CMK (cell line): ENCODE measurements at regions not wholly inside any gene's neighbourhood (a gene's known extent, or its start where the extent isn't known, plus 50 kb on each side); places are given as distances from the start of the nearest gene placed in this dataset.
"Not testable (repeated sequence)": the region's sequence is repeated elsewhere in the genome, so short reads cannot be mapped to it uniquely, and the experiment has no call there.

ENCODE experiments used
- DNase-seq: peaks from one replicate; pipeline ENCODE4 v3.0.0-alpha.2; 2010; ENCODE audit warnings: low read depth

DNA sequence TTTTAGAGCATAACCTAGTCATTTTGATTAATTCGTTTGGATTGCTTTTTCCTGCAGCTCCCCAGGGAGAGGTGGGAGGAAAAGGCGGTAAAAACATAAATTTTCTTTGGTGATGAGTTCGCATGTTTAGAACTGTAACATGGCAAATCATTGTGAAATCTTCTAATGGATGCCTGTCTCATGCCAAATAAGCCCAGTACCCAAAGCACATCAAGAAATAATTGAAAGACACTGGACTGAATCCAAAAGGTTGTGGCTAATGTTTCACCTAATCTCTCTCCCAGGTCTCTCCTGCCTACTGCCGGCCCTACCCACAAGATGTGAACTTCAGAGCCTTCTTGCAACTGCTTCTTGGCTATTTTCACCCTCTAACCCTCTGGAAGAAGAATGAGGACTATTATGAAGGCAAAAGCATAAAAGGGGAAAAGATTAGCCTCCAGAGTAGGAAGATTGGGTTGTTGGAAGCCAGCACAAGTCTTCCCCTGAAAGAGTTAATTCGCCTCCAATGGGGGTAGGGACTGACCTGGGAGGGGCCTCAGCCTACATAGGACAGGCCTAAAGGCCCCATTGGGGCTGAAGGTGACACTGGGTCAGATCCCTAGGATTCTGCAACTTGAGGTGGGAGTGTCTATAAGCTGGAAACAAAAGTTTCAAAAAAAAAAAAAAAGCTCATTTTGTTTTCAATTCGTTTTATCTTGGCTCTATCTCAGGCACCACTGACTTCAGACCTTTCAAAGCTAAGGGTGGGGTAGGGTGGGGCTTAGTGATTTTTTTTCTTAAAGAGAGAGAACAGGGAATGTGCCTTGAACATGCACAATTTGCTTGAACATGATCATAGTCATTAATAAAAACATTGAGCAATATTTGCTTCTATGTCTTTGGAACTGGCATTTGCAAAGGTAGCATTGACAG, 278.6 kb upstream of the KLF3 start:
- DNase-seq = no peak

DNA sequence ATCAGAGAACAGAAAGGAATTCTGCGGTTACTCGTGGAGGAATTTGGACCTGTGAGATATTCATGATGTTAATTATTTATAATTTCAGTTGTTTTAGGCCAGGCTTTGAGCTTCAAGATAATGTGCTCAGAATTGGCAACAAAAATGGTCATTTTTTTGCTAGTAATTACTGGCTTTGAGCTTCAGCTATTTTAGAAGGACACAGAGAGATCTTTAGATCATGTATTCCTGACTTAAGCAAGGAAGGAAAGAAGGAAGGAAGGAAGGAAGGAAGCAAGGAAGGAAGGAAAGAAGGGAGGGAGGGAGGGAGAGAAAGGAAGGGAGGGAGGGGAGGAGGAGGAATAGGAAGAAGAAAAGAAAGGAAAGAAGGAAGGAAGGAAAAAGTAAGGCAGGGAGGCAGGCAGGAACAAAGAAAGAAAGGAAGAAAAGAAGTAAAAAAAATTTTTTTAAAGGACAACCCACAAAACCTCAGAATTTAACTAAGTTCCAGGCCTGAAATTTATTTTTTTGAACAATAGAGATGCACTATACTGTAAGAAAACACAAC, 277.9 kb upstream of the KLF3 start:
- DNase-seq = no peak

DNA sequence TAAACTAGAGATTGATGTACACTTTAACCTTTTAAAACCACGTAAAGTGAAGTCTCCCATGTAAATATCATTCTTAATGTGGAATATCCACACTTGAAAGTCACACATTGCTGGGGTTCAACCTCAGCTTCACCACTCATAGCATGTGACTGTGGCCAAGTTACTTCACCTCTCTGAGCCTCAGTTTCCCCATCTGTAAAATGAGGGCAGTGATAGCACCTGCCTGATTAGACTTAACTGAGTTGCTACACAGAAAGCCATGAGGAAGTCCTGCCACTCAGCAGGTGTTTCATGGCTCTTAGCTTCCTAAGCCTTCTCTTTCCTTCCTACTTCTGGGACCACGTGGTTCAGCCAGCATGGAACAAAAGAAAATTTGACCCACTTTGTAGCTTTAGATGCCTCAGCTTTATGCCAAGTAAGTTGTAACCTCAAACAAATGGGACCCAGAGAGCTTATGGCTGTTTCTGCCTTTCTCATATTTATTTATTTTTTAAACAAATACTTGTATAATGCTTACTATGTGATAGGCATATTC, 277.3 kb upstream of the KLF3 start:
- no peak for DNase-seq

DNA sequence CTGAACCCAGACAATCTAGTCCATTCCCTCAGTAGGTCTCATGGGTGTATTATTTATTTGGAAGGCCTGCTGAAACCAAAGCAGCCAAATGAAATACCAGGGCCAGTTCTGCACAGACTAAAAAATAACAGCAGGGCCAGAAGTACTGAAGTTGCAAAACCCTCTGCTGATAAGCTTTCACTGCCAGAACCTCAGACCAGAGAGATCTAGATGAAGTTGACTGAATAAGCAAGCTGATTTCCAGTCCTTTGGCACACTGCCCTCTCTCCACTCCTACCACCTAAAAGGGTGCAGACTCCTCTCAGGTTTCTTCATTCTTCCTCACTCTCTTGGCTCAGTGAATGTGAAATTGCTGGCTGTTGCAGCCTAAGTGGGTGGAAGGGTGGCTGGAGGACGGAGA, 276.7 kb upstream of the KLF3 start:
- no peak for DNase-seq

DNA sequence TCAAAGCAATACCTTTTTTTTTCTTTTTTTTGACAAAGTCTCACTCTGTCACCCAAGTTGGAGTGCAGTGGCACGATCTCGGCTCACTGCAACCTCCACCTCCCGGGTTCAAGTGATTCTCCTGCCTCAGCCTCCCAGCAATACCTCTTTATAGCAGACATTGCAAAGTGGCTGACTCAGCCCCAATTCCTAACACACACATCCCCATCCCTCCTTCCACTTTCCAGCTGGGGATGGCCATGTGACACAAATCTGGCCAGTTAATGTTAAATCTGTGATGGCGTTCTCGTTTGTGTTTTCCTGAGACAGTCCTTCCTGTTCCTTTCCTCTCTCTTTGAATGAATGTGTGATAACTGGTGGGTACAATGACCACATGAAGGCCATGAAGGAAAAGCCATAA, 276.2 kb upstream of the KLF3 start:
- DNase-seq = no peak

DNA sequence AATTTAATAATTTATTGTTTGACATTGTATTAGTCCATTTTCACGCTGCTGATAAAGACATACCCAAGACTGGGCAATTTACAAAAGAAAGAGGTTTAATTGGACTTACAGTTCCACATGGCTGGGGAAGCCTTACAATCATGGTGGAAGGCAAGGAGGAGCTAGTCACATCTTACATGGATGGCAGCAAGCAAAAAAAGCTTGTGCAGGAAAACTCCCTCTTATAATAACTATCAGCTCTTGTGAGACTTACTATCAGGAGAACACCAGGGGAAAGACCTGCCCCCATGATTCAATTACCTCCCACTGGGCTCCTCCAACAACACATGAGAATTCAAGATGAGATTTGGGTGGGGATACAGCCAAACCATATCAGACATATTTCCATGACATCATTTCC, 275.1 kb upstream of the KLF3 start:
- not testable (repeated sequence) for DNase-seq

DNA sequence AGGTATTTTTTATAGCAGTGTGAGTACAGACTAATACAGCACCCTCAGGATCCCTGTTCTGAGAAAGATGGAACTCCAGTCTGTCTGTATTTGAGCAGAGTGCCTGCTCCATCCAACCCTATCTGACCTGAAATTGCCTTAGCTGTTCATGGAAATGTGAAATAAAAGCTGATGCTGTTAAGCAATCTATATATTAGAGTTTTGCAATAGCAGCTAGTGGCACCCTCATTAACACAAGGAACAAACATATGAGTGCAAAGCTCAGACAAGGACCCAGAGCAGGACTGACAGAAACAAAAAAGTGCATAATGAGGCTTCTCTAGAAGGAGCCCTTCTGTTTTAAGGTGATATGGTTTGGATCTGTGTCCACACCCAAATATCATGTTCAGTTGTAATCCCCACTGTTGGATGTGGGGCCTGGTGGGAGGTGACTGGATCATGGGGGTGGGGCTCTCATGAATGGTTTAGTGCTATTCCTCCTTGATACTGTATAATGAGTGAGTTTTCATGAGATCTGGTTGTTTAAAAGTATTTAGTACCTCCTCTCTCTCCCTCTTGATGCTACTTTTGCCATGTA, 272.9 kb upstream of the KLF3 start:
- no peak for DNase-seq

DNA sequence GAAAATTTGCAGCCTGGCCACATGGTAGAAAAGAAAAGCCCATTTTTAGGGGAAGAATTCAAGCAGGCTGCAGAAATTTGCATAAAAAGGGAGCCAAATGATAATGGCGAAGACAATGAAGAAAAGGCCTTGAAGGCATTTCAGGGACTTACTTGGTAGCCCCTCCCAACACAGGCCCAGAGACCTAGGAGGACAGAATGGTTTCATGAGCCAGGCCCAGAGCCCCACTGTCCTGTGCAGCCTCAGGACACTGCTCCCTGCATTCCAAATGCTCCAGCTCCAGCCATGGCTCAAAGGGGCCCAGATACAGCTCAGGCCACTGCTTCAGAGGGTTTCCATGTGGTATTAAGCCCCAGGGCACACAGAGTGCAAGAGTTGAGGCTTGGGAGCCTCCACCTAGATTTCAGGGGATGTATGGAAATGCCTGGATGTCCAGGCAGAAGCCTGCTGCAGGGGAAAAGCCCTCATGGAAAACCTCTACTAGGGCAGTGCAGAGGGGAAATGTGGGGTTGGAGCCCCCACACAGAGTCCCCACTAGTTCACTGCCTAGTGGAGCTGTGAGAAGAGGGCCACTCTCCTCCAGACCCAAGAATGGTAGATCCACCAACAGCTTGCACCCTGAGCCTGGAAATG, 271.7 kb upstream of the KLF3 start:
- no peak for DNase-seq

DNA sequence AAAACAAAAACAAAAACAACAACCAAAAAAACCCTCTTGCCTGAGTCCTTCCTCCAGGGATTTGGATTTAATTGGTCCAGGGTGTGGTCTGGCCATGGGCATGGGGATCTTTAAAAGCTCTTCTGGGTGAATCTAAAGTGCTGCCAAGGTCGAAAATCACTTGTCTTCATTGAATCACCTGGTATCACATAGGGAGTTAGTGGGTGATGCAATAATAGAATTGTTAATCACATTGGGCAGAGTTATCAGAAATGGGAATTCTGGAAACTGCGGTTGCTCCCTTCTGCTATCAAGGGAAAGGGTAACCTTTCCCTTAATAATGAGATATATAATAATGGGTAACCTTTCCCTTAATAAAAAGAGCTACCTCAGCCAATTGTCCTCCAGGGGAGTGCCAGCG, 267.9 kb upstream of the KLF3 start:
- DNase-seq = no peak

DNA sequence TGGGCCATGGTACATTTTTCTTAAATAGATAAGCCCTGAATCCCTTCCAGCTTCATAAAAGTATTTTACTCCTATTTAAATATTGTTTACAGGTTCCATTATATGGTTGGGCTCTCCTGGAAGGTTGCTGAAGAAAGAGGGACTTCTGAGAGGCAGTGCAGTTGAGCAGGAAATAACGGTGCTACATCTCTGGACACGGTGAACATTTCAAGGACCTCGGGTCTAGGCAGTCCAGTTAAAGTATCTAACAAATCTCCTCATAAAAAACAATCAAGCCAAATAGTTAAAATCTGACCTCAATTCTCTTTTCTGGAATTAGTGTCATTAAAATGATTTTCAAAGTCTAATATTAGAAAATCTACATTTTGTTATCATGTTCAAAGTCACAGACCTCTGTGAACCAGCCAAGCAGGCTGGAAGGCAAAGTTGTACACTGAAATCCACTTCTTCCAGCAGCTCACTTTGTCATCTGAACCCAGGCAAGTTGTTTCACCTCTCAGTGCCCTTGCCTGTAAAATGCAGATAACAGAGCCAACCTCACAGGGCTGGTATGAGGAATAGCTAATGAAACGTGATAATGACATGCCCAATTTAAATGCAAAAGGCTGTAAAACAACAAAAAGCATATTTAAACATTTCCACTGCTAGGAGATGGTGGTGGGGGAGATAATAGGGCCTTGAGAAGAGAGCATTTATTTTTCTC, 267.0 kb upstream of the KLF3 start:
- DNase-seq = no peak

DNA sequence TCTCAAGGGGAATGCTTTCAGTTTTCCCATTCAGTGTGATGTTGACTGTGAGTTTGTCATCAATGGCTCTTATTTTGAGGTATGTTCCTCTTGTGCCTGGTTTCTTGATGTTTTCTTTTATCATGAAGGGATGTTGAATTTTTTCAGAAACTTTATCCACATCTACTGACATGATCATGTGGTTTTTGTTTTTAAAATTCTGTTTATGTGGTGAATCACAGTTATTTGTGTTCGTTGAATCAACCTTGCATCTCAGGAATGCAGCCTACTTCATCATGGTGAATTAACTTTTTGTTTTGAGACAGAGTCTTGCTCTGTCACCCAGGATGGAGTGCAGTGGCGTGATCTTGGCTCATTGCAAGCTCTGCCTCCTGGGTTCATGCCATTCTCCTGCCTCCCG, 263.1 kb upstream of the KLF3 start:
- DNase-seq = no peak

DNA sequence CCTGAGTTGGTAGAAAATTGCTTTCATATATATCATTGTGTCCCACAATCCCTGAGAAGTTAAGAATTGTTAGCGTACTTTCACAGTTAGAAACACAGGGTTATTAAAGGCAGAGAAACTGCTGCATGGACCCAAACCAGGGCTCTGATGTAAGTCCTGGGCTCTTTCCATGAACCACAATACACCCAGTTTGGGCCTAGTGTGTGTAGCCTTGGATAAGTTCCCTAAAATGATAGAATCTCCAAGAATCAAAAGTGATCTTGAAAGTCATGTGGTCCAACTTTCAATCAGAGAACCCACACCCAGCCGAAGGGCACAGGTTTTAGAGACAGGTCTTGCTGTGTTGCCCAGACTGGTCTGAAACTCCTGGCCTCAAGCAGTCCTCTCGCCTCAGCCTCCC, 257.8 kb upstream of the KLF3 start:
- no peak for DNase-seq

DNA sequence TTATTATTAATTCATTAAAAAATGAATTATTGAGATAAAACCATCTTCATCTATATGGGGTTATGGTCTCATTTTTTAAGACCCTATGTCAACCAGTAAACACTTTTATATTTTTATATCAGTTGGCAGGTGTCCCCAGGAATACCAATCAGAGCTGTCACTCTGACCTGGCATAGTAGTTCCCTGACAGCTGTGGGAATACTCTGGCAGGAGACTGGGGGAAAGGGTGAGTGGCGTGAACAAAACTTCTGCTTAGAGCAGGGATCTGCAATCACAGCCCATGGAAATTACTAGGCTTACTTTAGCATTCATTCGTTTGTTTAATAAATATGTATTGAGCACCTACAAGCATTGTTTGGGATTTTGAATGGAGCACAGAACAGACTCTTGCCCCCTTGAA, 254.1 kb upstream of the KLF3 start:
- DNase-seq = no peak

DNA sequence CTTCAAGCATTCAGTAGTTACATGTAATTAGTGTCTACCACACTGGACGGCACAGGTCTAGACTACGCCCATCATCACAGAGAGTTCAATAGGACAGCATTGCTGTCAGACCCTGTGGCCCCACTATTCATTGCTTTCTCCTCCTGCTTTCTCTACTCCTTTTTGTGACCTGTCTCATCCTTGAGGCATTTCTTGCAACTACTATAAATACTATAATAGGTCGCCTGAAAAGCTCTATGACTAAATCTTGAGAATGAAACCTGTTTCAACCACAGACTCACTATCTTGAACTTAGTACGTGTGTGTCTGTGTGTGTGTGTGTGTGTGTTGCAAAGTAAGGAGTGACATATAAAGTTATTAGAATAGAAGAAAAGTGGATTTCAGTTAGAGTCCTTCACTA, 252.9 kb upstream of the KLF3 start:
- no peak for DNase-seq

DNA sequence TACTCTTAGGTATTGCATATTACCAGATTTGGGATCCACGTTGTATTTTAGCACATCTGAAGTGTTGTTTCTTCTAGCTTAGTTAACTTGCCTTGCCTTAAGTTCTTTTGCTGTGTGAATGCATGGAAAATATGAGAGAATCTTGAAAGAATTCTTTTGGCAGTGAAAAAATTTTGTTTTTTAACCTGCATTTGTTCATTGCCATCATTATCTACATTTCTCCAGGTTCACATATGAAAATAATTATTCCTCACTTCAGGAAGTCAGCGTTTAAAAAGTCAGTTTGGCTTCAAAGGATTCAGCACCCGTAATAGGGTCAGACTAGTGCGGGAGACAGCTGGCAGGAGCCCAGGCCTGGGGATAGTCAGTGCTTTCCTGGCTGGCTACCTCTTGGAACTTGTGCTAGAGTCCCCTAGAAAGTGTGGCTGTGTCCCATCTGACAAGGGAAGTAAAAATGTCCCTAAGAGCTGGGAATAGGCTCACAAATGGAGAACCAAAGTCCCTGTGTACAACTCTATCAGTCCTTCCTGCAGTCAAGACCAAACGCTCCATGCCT, 251.9 kb upstream of the KLF3 start:
- no peak for DNase-seq

DNA sequence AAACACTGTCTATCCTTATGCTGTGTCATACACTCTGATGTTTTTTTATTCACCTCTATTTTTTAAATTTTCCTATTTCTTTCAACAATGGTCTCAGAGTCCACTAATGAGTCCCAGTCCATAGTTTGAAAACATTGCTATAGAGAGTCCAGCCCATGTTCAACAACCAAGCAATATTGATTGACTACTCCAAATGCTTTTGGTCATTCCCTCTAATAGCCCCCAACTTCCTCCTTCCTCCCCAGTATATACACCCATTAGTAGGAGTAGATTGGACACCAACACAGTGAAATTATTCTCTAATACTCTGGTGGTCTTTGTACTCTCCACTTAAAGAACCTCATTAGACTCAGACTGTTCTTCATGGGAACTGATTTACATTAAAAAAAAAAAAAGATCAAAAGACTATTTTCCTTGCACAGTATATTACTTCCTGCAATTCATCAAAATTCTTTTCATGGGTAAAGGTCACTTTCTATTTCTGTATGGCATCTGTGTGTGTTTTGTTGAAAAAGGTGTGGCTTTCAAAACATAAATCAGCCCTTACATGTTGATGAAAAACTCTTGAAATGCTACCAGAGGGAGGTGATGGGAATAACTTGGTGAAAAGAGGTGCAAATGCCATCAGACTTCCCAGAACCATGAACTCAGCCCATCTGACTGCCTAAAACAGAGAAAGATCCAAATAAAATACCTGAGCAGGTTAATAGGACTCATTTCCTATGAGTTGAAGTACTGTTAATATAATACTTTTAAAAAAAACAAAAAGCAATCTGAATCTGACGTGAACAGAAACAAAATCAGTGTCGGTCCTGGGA, 250.3 kb upstream of the KLF3 start:
- DNase-seq = no peak

DNA sequence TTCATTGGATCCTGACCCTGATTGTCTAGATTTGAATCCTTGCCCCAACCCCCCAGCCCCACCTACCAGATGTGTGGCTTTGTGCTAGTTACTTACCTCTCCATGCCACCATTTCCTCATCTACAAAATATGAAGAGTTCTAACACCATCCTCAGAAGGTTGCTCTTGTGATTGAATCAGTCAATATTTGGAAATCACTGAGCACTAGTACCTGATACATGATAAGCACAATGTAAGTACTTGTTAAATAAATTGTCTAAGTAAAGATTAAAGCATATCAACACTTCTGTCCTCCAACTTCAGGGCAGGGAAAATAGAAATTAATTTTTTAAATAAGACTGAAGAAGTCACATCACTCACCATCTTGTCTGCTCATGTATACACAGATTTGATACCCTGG, 249.6 kb upstream of the KLF3 start:
- DNase-seq = no peak

DNA sequence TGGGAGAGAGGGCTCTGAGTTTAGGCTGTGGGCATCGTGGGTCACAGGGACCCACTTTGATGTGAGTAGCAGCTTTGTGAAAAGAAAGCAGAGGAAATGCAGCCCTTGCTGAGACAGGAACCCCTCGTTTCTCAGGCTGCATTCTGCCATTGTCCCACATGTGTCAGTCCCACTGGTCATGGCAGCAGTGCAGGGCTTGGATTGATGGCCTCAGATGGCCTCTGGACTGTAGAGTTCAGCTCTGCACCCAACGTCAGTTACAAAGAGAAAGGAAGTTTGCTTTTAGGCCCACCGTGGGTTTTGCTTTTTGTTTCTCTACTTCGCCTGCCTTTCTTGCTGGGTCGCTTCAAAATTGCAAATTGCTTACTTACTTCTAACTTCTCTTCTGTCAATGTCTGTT, 248.3 kb upstream of the KLF3 start:
- DNase-seq = no peak

DNA sequence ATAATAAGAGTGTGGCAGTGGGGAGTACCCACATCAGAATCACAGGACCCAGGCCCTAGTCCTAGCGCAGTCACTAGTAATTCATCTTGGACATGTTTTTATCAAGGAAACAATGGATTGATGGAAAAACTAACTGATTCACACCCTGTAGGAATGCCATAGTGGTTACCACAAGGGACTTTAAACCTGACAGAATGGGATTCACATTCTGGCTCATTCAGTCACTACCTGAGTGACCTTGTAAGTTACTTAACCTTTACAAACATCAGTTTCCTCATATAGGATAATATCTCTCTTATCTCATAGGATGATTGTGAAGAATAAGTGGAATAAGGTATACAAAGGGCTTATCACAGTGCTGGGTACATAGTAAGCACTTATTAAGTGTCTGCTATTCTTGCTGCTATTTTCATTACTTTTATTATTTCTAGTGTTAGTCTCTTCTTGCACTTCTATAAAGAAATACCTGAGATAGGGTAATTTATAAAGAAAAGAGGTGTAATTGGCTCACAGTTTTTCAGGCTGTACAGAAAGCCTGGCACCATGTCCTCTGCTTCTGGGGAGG, 247.5 kb upstream of the KLF3 start:
- DNase-seq = no peak

DNA sequence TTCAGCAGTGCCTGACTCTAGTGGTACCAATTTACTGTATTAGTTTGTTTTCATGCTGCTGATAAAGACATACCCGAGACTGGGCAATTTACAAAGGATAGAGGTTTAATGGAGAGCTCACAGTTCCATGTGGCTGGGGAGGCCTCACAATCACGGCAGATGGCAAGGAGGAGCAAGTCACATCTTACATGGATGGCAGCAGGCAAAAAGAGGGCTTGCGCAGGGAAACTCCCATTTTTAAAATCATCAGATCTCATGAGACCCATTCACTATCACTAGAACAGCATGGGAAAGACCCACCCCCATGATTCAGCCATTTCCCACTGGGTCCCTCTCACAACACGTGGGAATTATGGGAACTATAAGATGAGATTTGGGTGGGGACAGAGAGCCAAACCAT, 243.7 kb upstream of the KLF3 start:
- DNase-seq = not testable (repeated sequence)

DNA sequence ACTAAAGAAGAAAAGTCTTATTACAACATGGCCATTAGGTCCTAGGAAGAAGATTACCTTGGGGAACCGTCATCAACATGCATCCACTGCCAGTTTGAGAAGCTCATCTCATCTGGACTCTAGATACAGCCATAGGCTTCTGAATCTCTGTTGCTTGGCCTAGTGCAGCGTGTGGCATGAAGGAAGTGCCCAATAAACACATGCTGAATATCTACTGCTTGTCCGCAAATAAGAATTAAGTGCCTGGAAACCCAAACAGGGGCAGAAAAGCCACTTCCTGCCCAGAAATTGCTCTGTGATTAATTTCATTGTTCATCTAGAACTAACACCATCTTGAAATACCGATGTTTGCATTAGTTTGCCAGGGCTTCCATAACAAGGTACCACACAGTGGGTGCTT, 241.1 kb upstream of the KLF3 start:
- no peak for DNase-seq
